ENCODE measurements at regions not wholly inside any gene's neighbourhood (a gene's known extent, or its start where the extent isn't known, plus 50 kb on each side); places are given as distances from the start of the nearest gene placed in this dataset.

- Mint-ChIP-seq H3K4me3 (no peak overlapping the region), H3K4me1 (no peaks in the 10 kb centered on the region), H3K9me3 (ENCODE audit: low read depth) (no peaks in the 10 kb centered on the region), H3K36me3 (ENCODE audit: low read depth) (no peaks in the 10 kb centered on the region), H3K27me3 (no peaks in the 10 kb centered on the region), H3K27ac (no peak overlapping the region)
- no peak for ATAC-seq
- ChIA-PET CTCF (no interaction called here), POLR2A (no interaction called here)
- intact Hi-C loops (cut with DNase I, micrococcal nuclease): no loop called here
- DNase-seq: no peak
Observed at GRCh38 chr12:67855103-67855502, 134.1 kb upstream of the IFNG-AS1 start.

- no peaks in the 10 kb centered on the region for H3K36me3 Mint-ChIP-seq (ENCODE audit: low read depth)
- no peak overlapping the region for H3K27ac Mint-ChIP-seq
- no peak for ATAC-seq
- H3K4me1 Mint-ChIP-seq: no peaks in the 10 kb centered on the region
- peaks cover under 1% of the 10 kb centered on the region for H3K9me3 Mint-ChIP-seq (ENCODE audit: low read depth)
- DNase-seq: no peak
- ChIA-PET POLR2A (no interaction called here), CTCF (interaction anchor here (0.7 kb wide), 1 partner anchor 13 kb away, joined by 3 read pairs; no protein-coding TSS in a partner anchor)
- H3K27me3 Mint-ChIP-seq: no peaks in the 10 kb centered on the region
- intact Hi-C loops (cut with DNase I, micrococcal nuclease): no loop called here
- no peak overlapping the region for H3K4me3 Mint-ChIP-seq
Observed at GRCh38 chr12:67871231-67871630, 118.0 kb upstream of the IFNG-AS1 start.

GRCh38 chr12:67873355-67873754 is 115.9 kb upstream of the IFNG-AS1 start:
- ATAC-seq: no peak
- Mint-ChIP-seq H3K9me3 (ENCODE audit: low read depth) (peaks cover 4% of the 10 kb centered on the region), H3K4me1 (no peaks in the 10 kb centered on the region), H3K36me3 (ENCODE audit: low read depth) (no peaks in the 10 kb centered on the region), H3K4me3 (no peak overlapping the region), H3K27me3 (no peaks in the 10 kb centered on the region), H3K27ac (no peak overlapping the region)
- DNase-seq: no peak
- intact Hi-C loops (cut with DNase I, micrococcal nuclease): no loop called here
- CTCF ChIA-PET: no interaction called here
- POLR2A ChIA-PET: no interaction called here

GRCh38 chr12:67876305-67876915 is 112.8 kb upstream of the IFNG-AS1 start:
- Mint-ChIP-seq H3K4me3 (no peak overlapping the region), H3K27me3 (no peaks in the 10 kb centered on the region), H3K9me3 (ENCODE audit: low read depth) (peaks cover 4% of the 10 kb centered on the region), H3K36me3 (ENCODE audit: low read depth) (no peaks in the 10 kb centered on the region), H3K4me1 (peaks cover 5% of the 10 kb centered on the region), H3K27ac (no peak overlapping the region)
- ATAC-seq (no peak), DNase-seq (no peak)
- CTCF ChIA-PET: interaction anchor here (0.8 kb wide), 1 partner anchor 368 kb away, joined by 3 read pairs; no protein-coding TSS in a partner anchor
- intact Hi-C loops (cut with DNase I, micrococcal nuclease): no loop called here
- POLR2A ChIA-PET: no interaction called here

GRCh38 chr12:67877727-67878126 is 111.5 kb upstream of the IFNG-AS1 start:
- Mint-ChIP-seq H3K36me3 (ENCODE audit: low read depth) (no peaks in the 10 kb centered on the region), H3K4me1 (peaks cover 13% of the 10 kb centered on the region), H3K9me3 (ENCODE audit: low read depth) (peaks cover 4% of the 10 kb centered on the region), H3K27ac (no peak overlapping the region), H3K27me3 (no peaks in the 10 kb centered on the region), H3K4me3 (no peak overlapping the region)
- CTCF ChIA-PET: no interaction called here
- intact Hi-C loops (cut with DNase I, micrococcal nuclease): no loop called here
- DNase-seq: no peak
- POLR2A ChIA-PET: no interaction called here
- no peak for ATAC-seq

- Mint-ChIP-seq H3K4me1 (peaks cover 13% of the 10 kb centered on the region), H3K27me3 (no peaks in the 10 kb centered on the region), H3K4me3 (no peak overlapping the region), H3K27ac (no peak overlapping the region), H3K36me3 (ENCODE audit: low read depth) (no peaks in the 10 kb centered on the region), H3K9me3 (ENCODE audit: low read depth) (peaks cover 4% of the 10 kb centered on the region)
- ChIA-PET POLR2A (no interaction called here), CTCF (no interaction called here)
- no peak for ATAC-seq
- no peak for DNase-seq
- intact Hi-C loops (cut with DNase I, micrococcal nuclease): no loop called here
Observed at GRCh38 chr12:67879937-67880336, 109.3 kb upstream of the IFNG-AS1 start.

- H3K4me1 Mint-ChIP-seq: peaks cover 13% of the 10 kb centered on the region
- ATAC-seq: no peak
- H3K9me3 Mint-ChIP-seq (ENCODE audit: low read depth): peaks cover 1% of the 10 kb centered on the region
- H3K27me3 Mint-ChIP-seq: no peaks in the 10 kb centered on the region
- POLR2A ChIA-PET: no interaction called here
- DNase-seq: no peak
- intact Hi-C loops (cut with DNase I, micrococcal nuclease): no loop called here
- CTCF ChIA-PET: no interaction called here
- no peaks in the 10 kb centered on the region for H3K36me3 Mint-ChIP-seq (ENCODE audit: low read depth)
- H3K27ac Mint-ChIP-seq: no peak overlapping the region
- no peak overlapping the region for H3K4me3 Mint-ChIP-seq
Observed at GRCh38 chr12:67881565-67881964, 107.7 kb upstream of the IFNG-AS1 start.

GRCh38 chr12:67884596-67884995 is 104.7 kb upstream of the IFNG-AS1 start:
- ATAC-seq (no peak), DNase-seq (no peak)
- H3K27me3 Mint-ChIP-seq: no peaks in the 10 kb centered on the region
- no peak overlapping the region for H3K4me3 Mint-ChIP-seq
- no peak overlapping the region for H3K27ac Mint-ChIP-seq
- intact Hi-C loops (cut with DNase I, micrococcal nuclease): no loop called here
- ChIA-PET CTCF (interaction anchor here (0.6 kb wide), 1 partner anchor 26 kb away, joined by 3 read pairs; no protein-coding TSS in a partner anchor), POLR2A (no interaction called here)
- no peaks in the 10 kb centered on the region for H3K36me3 Mint-ChIP-seq (ENCODE audit: low read depth)
- H3K4me1 Mint-ChIP-seq: peaks cover 13% of the 10 kb centered on the region
- H3K9me3 Mint-ChIP-seq (ENCODE audit: low read depth): no peaks in the 10 kb centered on the region

GRCh38 chr12:67885375-67886169 is 103.7 kb upstream of the IFNG-AS1 start:
- Mint-ChIP-seq H3K27me3 (no peaks in the 10 kb centered on the region), H3K27ac (no peak overlapping the region), H3K36me3 (ENCODE audit: low read depth) (no peaks in the 10 kb centered on the region), H3K4me3 (no peak overlapping the region), H3K9me3 (ENCODE audit: low read depth) (no peaks in the 10 kb centered on the region), H3K4me1 (peaks cover 15% of the 10 kb centered on the region)
- ChIA-PET CTCF (no interaction called here), POLR2A (no interaction called here)
- intact Hi-C loops (cut with DNase I, micrococcal nuclease): no loop called here
- no peak for ATAC-seq
- DNase-seq: no peak

GRCh38 chr12:67887065-67887464 is 102.2 kb upstream of the IFNG-AS1 start:
- Mint-ChIP-seq H3K9me3 (ENCODE audit: low read depth) (no peaks in the 10 kb centered on the region), H3K4me3 (no peak overlapping the region), H3K36me3 (ENCODE audit: low read depth) (no peaks in the 10 kb centered on the region), H3K27me3 (no peaks in the 10 kb centered on the region), H3K4me1 (peaks cover 9% of the 10 kb centered on the region), H3K27ac (no peak overlapping the region)
- intact Hi-C loops (cut with DNase I, micrococcal nuclease): no loop called here
- POLR2A ChIA-PET: no interaction called here
- no peak for DNase-seq
- CTCF ChIA-PET: no interaction called here
- no peak for ATAC-seq

GRCh38 chr12:67889931-67890330 is 99.3 kb upstream of the IFNG-AS1 start:
- ChIA-PET POLR2A (no interaction called here), CTCF (no interaction called here)
- Mint-ChIP-seq H3K4me3 (no peak overlapping the region), H3K36me3 (ENCODE audit: low read depth) (no peaks in the 10 kb centered on the region), H3K4me1 (peaks cover 9% of the 10 kb centered on the region), H3K9me3 (ENCODE audit: low read depth) (no peaks in the 10 kb centered on the region), H3K27ac (no peak overlapping the region), H3K27me3 (no peaks in the 10 kb centered on the region)
- intact Hi-C loops (cut with DNase I, micrococcal nuclease): no loop called here
- no peak for DNase-seq
- ATAC-seq: no peak

GRCh38 chr12:67890726-67891258 is 98.5 kb upstream of the IFNG-AS1 start:
- Mint-ChIP-seq H3K4me3 (no peak overlapping the region), H3K9me3 (ENCODE audit: low read depth) (no peaks in the 10 kb centered on the region), H3K27ac (no peak overlapping the region), H3K27me3 (no peaks in the 10 kb centered on the region), H3K36me3 (ENCODE audit: low read depth) (no peaks in the 10 kb centered on the region), H3K4me1 (peaks cover 9% of the 10 kb centered on the region)
- no peak for ATAC-seq
- intact Hi-C loops (cut with DNase I, micrococcal nuclease): no loop called here
- POLR2A ChIA-PET: no interaction called here
- DNase-seq: no peak
- CTCF ChIA-PET: interaction anchor here (0.7 kb wide), 1 partner anchor 120 kb away, joined by 3 read pairs; no protein-coding TSS in a partner anchor

Data from activated CD4-positive, alpha-beta T cell treated with anti-CD3 and anti-CD28 coated beads for 36 hours (primary cell).